ENCODE measurements at regions not wholly inside any gene's neighbourhood (a gene's known extent, or its start where the extent isn't known, plus 50 kb on each side); places are given as distances from the start of the nearest gene placed in this dataset.

GRCh38 chr16:85275533-85276249, 163.4 kb upstream of the CIBAR2 start (continued):
- TF ChIP-seq NR1H2 (CRISPR knock-in tag; IDR thresholded peaks at IDR 0.05; ENCODE audit: borderline replicate concordance, low read depth) (0 out of 2 replicates have a peak, but pooled peaks have one; percentile 32), NFE2 (CRISPR knock-in tag; IDR thresholded peaks at IDR 0.05) (no peak), FOXP1 (IDR thresholded peaks at IDR 0.05) (no peak), FOXP1 (CRISPR knock-in tag; IDR thresholded peaks at IDR 0.05) (no peak), SP1 (IDR thresholded peaks at IDR 0.05) (no peak), SP1 (CRISPR knock-in tag; IDR thresholded peaks at IDR 0.05) (no peak), IKZF5 (CRISPR knock-in tag; IDR thresholded peaks at IDR 0.05) (peak; percentile 46; the same call in 1 of the 2 replicates), RNF2 (conservative IDR thresholded peaks at IDR 0.05; ENCODE audit: low read depth) (no peak), RFXAP (CRISPR knock-in tag; IDR thresholded peaks at IDR 0.05; ENCODE audit: borderline replicate concordance) (peak; percentile 54; the same call in 1 of the 2 replicates), BORCS8-MEF2B (CRISPR knock-in tag; IDR thresholded peaks at IDR 0.05) (peak; percentile 60; the same call in 1 of the 2 replicates), ZNF407 (CRISPR knock-in tag; IDR thresholded peaks at IDR 0.05; ENCODE audit: not compliant biosample characterization) (peak; percentile 70), ZNF317 (CRISPR knock-in tag; IDR thresholded peaks at IDR 0.05) (no peak), MZF1 (CRISPR knock-in tag; IDR thresholded peaks at IDR 0.05; ENCODE audit: borderline replicate concordance) (no peak), ZMYM2 (CRISPR knock-in tag; IDR thresholded peaks at IDR 0.05) (peak; percentile 64; the same call in 1 of the 2 replicates), ZNF574 (CRISPR knock-in tag; IDR thresholded peaks at IDR 0.05) (peak; percentile 62; the same call in 1 of the 2 replicates), NKX3-1 (CRISPR knock-in tag; IDR thresholded peaks at IDR 0.05) (no peak), ZNF414 (CRISPR knock-in tag; IDR thresholded peaks at IDR 0.05) (peak; percentile 62; the same call in 1 of the 2 replicates), ZNF451 (CRISPR knock-in tag; IDR thresholded peaks at IDR 0.05) (no peak), HOXA3 (CRISPR knock-in tag; IDR thresholded peaks at IDR 0.05) (peak; percentile 62; the same call in 1 of the 2 replicates)
